SU-DHL-6 (cell line): ENCODE measurements at regions not wholly inside any gene's neighbourhood (a gene's known extent, or its start where the extent isn't known, plus 50 kb on each side); places are given as distances from the start of the nearest gene placed in this dataset.

Experiments used
- H2AFZ ChIP-seq: fragments of 200-600 bp; sonication (generic); 2 replicates; pipeline ENCODE4 v1.6.1; 2014; ENCODE audit warnings: low read depth, mild to moderate bottlenecking, moderate library complexity, mixed read lengths, antibody characterized with exemption, low read length; ENCODE audit not compliant: severe bottlenecking
- H3F3A ChIP-seq: fragments of 200-600 bp; shearing (Covaris generic); 2 replicates; pipeline ENCODE4 v1.6.0; 2016; ENCODE audit warnings: antibody characterized with exemption, mild to moderate bottlenecking; ENCODE audit not compliant: insufficient read depth
- H3K27ac ChIP-seq: fragments of 200-600 bp; sonication (generic); 2 replicates; pipeline ENCODE4 v1.5.1; 2016; ENCODE audit warnings: low read depth, mild to moderate bottlenecking, low read length, moderate library complexity, mixed read lengths
- H3K27me3 ChIP-seq: fragments of 200-600 bp; sonication (generic), shearing (Covaris generic); 2 replicates; pipeline ENCODE4 v1.6.0; 2014; ENCODE audit warnings: mild to moderate bottlenecking, low read length
- H3K36me3 ChIP-seq: fragments of 200-600 bp; sonication (generic); 2 replicates; pipeline ENCODE4 v1.6.1; 2014; ENCODE audit warnings: mild to moderate bottlenecking, low read length, mixed read lengths
- H3K4me2 ChIP-seq: fragments of 300-600, 200-600 bp; shearing (Covaris generic), sonication (generic); 2 replicates; pipeline ENCODE4 v1.6.0; 2014; ENCODE audit warnings: low read length, low read depth, mild to moderate bottlenecking; ENCODE audit not compliant: poor library complexity, severe bottlenecking
- H3K4me3 ChIP-seq: fragments of 200-600 bp; sonication (generic); 2 replicates; pipeline ENCODE4 v1.5.1; 2014; ENCODE audit warnings: antibody characterized with exemption, low read length, mild to moderate bottlenecking, mixed read lengths; ENCODE audit not compliant: insufficient read depth, poor library complexity, severe bottlenecking
- H3K79me2 ChIP-seq: fragments of 200-600 bp; sonication (generic); 2 replicates; pipeline ENCODE4 v1.6.1; 2014; ENCODE audit warnings: mild to moderate bottlenecking, low read length, moderate library complexity; ENCODE audit not compliant: insufficient read depth
- H3K9ac ChIP-seq: fragments of 200-600 bp; sonication (generic); 2 replicates; pipeline ENCODE4 v1.7.0; 2014; ENCODE audit warnings: mild to moderate bottlenecking, low read length
- H3K9me2 ChIP-seq: fragments of 200-600 bp; sonication (generic); replicated peaks from 2 replicates; pipeline ENCODE4 v1.6.1; 2014; ENCODE audit warnings: low read length; ENCODE audit not compliant: insufficient read depth
- H3K9me3 ChIP-seq: fragments of 200-600 bp; sonication (generic); 2 replicates; pipeline ENCODE4 v1.6.1; 2014; ENCODE audit warnings: low read length, mixed read lengths; ENCODE audit not compliant: insufficient read depth
- H4K20me1 ChIP-seq: fragments of 200-600 bp; sonication (generic); 2 replicates; pipeline ENCODE4 v1.6.1; 2014; ENCODE audit warnings: low read depth, mild to moderate bottlenecking, antibody characterized with exemption, low read length, moderate library complexity, mixed read lengths
- CTCF ChIP-seq: fragments of 200-600 bp; sonication (generic); IDR thresholded peaks from one replicate; pipeline ENCODE4 v1.5.1; 2017; ENCODE audit warnings: antibody characterized with exemption, mild to moderate bottlenecking, low read length, moderate library complexity; ENCODE audit not compliant: insufficient read depth, poor library complexity, severe bottlenecking
- EZH2phosphoT487 ChIP-seq: fragments of 200-600 bp; sonication (generic), shearing (Covaris generic); conservative IDR thresholded peaks from 2 replicates; pipeline ENCODE4 v1.6.1; 2018; ENCODE audit warnings: mild to moderate bottlenecking, antibody characterized with exemption, low read length, moderate library complexity, mixed read lengths

- Histone ChIP-seq H3K4me3 (no peak overlapping the region), H3K36me3 (no peaks in the 10 kb centered on the region), H3K4me2 (no peak overlapping the region), H3K27me3 (no peaks in the 10 kb centered on the region), H3K9me2 (no peaks in the 10 kb centered on the region), H3K27ac (no peak overlapping the region), H3K79me2 (no peaks in the 10 kb centered on the region), H3K9me3 (no peaks in the 10 kb centered on the region), H4K20me1 (no peaks in the 10 kb centered on the region), H2AFZ (no peak overlapping the region), H3F3A (no peaks in the 10 kb centered on the region), H3K9ac (no peak overlapping the region)
- TF ChIP-seq EZH2phosphoT487 (no peak), CTCF (no peak)
Observed at GRCh38 chr12:46460682-46461210, 88.2 kb upstream of the SLC38A2 start.

- no peak overlapping the region for H2AFZ ChIP-seq
- no peaks in the 10 kb centered on the region for H3K27me3 ChIP-seq
- no peaks in the 10 kb centered on the region for H3K9me2 ChIP-seq
- no peaks in the 10 kb centered on the region for H3F3A ChIP-seq
- no peak overlapping the region for H3K9ac ChIP-seq
- no peaks in the 10 kb centered on the region for H3K36me3 ChIP-seq
- no peak overlapping the region for H3K4me2 ChIP-seq
- no peak for TF ChIP-seq CTCF
- no peak for TF ChIP-seq EZH2phosphoT487
- no peaks in the 10 kb centered on the region for H4K20me1 ChIP-seq
- no peak overlapping the region for H3K4me3 ChIP-seq
- no peaks in the 10 kb centered on the region for H3K79me2 ChIP-seq
- H3K9me3 ChIP-seq = no peaks in the 10 kb centered on the region
- H3K27ac ChIP-seq = no peak overlapping the region
Observed at GRCh38 chr12:46459861-46460545, 87.4 kb upstream of the SLC38A2 start.

GRCh38 chr12:46459111-46459510 is 86.5 kb upstream of the SLC38A2 start:
- no peak for TF ChIP-seq CTCF
- TF ChIP-seq EZH2phosphoT487 = no peak
- Histone ChIP-seq H3K27me3 (no peaks in the 10 kb centered on the region; the same call in 1 of the 2 replicates), H3F3A (no peaks in the 10 kb centered on the region), H3K9me2 (no peaks in the 10 kb centered on the region), H4K20me1 (no peaks in the 10 kb centered on the region), H3K4me2 (no peak overlapping the region), H3K79me2 (no peaks in the 10 kb centered on the region), H3K27ac (no peak overlapping the region), H3K4me3 (no peak overlapping the region), H3K36me3 (no peaks in the 10 kb centered on the region), H3K9me3 (no peaks in the 10 kb centered on the region), H2AFZ (no peak overlapping the region), H3K9ac (no peak overlapping the region)
